OCI-LY1 (cell line): ENCODE measurements at regions not wholly inside any gene's neighbourhood (a gene's known extent, or its start where the extent isn't known, plus 50 kb on each side); places are given as distances from the start of the nearest gene placed in this dataset.

ENCODE experiments used
- CTCF ChIP-seq: fragments of 200-600 bp; sonication (generic), shearing (Covaris generic); IDR thresholded peaks from 2 replicates; pipeline ENCODE4 v1.5.1; 2017; ENCODE audit warnings: mild to moderate bottlenecking, antibody characterized with exemption, low read length, moderate library complexity, mixed read lengths
- EZH2 ChIP-seq: fragments of 200-600 bp; sonication (generic), shearing (Covaris generic); IDR thresholded peaks from 2 replicates; pipeline ENCODE4 v1.8.0; 2017; ENCODE audit warnings: borderline replicate concordance, mixed run types, mild to moderate bottlenecking, antibody characterized with exemption, low read length, moderate library complexity, mixed read lengths

- TF ChIP-seq CTCF (no peak), EZH2 (no peak)
Observed at GRCh38 chr1:57512386-57512785, 88.5 kb upstream of the DAB1 start.
